GM18526 (cell line): ENCODE measurements at regions not wholly inside any gene's neighbourhood (a gene's known extent, or its start where the extent isn't known, plus 50 kb on each side); places are given as distances from the start of the nearest gene placed in this dataset.

ENCODE experiments used
- POLR2A ChIP-seq: IDR thresholded peaks from 3 replicates; pipeline ENCODE4 v1.6.1; 2011; ENCODE audit not compliant: insufficient read length; ENCODE audit errors: extremely low read depth

DNA sequence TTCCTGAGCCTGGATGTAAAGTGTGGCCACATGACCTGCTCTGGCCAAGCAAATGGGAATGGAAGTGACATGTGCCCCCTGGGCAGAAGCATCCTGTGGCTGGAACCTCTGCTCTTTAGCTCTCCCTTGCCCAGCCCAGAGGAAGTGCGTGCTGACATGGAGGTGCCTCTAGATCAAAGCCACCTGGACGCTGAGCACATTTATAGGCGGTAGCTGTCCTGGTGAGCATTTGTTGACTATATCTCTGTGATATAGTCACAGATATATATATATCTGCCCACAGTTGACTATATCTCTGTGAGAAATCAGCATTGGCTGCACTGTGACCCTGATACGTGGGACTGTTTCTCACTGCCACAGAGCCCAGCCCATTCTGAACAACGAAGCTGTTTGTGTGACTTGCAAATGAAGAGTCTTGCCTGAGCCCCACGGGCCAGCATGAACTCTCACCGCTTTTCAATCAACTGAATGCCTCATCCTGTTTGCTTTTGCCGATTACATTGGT, 118.8 kb downstream of the C16orf95 start:
- TF ChIP-seq POLR2A: no peak

DNA sequence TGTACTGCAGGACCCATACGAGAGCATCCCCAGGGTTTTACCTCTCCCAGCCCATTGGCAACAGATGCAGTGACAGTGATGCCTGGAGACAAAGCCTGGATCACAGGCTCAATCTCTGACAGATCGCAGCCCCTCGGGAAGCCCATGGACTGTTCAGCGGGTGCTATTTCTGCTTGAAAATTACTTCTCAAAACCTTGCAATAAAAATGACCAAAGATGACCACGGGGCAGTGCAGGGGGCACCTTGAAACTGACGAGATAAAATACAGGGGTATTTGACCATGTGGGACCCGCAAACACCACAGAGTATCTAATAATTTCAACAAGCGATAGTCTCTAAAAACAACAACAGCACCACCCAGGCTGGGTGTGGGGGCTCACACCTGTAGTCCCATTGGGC, 118.3 kb downstream of the C16orf95 start:
- TF ChIP-seq POLR2A: no peak

DNA sequence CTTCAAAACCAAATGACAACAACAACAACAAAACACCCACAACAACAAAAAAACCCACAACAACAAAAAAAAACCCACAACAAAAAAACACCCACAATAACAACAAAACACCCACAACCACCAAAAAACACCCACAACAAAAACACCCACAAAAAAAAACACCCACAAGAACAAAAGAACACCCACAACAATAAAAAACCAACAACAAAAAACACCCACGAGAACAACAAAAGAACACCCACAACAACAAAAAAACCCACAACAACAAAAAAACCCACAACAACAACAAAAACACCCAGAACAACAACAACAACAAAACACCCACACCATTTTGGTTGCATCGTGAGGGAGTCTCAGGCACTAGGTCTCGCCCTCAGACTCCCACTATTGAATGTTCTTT, 117.8 kb downstream of the C16orf95 start:
- no peak for TF ChIP-seq POLR2A

DNA sequence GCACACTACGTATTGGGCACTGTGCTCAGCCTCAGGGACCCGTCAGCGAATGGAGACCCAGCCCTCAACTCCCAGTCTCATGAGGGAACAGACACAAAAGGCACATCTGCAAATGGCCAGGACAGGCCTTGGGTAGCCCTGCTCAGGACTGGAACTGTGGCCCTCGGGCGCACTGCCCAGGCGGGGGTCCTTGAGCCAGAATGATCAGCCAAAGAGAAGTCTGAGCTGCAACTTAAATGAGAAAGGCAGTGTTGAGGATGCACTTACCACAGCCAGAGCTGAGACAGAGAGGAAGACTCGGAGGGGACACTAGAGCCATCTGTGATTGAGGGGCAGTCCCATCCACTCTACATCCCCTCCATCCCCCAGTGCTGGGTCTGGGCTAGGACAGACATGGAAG, 117.3 kb downstream of the C16orf95 start:
- TF ChIP-seq POLR2A: no peak

DNA sequence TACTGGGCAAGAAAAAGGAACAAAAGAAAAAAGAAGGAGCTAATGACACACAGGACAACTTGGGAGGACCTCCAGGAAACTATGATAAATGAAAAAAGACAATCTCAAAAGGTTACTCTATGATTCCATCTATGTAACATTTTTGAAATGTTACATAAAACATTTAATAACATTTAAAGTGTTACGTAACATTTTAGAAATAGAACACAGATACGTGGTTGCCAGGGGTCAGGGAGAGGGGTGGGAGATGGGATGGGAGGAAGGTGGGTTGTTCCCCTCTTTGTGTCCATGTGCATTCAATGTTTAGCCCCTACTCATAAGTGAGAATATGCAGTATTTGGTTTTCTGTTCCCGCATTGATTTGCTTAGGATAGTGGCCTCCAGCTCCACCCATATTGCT, 116.6 kb downstream of the C16orf95 start:
- no peak for TF ChIP-seq POLR2A

DNA sequence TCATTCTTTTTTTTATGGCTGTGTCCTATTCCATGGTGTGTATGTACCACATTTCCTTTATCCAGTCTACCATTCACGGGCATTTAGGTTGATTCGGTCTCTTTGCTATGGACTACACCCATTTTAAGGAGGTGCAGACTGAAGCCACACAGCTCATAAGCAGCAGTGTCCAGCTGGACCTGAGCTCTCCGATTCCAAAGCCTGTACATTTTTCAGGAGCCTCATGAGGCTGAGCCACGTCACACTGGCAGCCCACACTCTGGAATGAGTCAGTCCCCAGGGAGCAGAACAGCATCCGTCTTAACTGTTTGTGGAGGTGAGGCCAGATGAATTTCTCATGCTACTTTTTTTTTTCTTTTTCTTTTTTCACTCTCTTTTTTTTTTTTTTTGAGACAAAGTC, 116.1 kb downstream of the C16orf95 start:
- TF ChIP-seq POLR2A: no peak

DNA sequence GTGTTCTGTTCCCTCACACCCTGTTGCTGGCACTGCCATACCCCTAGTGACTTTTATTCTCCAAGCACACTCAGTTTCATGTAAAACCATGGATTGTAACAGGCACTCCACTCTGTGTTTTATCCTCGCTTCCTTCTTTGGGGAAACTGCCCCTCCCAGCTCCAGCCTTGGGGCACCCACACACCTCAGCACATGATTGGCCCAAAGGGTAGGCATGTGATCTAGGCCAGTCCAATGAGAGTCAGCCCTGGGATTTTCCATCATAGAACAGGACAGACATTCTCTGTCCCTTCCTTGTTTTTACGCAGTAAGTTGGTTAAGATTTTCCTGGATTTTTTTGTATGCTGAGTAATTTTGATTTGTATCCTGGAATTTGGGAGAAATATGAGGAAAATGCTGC, 115.4 kb downstream of the C16orf95 start:
- TF ChIP-seq POLR2A: no peak

DNA sequence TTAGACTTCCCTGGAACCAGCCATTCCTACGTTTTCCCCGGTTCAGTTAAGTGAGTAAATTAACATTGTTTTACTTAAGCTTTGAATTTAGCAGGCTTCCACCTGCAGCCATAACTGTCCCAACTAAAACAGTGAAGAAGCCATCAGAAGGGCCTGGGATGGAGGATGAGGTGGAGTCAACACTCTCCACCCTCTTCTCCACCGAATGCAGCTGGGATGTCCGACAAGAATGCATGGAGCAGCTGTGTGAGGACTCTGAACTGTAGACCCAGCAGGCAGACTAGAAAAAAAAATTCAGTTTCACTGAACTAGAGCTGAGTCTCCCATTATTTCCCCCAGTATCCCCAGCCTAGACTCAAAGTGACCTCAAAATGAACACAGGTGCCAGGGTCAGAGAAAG, 114.8 kb downstream of the C16orf95 start:
- no peak for TF ChIP-seq POLR2A

DNA sequence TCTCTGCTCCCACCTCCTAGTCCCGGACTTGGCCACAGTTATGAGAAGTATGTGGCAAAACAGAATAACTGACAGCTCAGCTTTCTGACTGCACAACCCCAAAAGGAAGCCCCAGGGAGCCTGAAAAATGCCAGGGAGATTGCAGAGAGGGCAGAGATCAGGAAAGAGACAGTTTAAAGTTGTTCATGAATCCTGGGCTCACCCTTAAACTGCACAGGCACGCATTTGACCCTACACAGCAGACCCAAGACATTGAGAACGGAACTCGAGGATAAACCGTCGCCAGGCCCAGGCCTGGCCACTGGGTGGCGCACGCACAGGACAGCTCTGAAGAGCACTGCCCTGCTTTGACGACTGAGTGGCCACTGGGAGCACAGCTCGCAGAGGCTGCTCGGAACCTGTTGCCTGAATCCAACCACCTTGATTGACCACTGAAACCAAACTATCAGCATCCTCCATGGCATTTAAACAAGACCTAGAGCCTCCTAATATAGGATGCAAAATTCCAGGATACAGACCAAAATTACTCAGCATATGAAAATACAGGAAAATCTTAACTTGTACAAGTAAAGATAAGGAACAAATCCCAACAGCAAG, 114.0 kb downstream of the C16orf95 start:
- no peak for TF ChIP-seq POLR2A

DNA sequence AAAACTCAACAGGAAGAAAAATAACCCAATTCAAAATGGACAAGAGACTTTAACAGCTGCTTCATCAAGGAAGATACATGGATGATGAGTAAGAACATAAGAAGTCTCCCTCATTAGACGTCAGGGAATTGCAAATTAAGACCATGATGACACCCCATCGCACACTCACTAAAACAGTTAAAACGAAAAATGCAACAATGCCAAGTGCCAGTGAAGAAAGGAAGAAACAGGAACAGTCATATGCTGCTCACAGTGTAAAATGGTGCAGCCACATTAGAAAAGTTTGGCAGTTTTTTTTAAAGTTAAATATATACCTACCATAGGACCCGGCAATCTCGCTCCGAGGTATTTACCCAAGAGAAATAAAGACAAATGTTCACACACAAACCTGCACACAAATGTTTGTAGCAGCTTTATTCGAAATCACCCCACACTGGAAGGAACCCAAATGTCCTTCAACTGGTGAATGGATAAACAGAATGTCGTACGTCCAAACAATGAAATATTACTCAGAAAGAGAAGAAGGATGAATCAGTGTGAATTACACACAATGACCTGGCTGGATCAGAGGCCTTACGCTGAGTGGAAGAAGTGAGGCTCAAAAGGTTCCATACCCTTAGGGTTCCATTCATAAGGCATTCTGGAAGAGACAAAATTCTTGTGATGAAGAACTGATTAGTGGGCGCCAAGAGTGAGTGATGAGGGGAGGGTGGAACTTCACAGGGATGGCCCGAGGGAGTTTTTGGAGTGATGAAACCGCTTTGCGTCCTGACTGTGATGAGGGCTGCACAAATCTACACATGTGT, 110.3 kb downstream of the C16orf95 start:
- TF ChIP-seq POLR2A: no peak

DNA sequence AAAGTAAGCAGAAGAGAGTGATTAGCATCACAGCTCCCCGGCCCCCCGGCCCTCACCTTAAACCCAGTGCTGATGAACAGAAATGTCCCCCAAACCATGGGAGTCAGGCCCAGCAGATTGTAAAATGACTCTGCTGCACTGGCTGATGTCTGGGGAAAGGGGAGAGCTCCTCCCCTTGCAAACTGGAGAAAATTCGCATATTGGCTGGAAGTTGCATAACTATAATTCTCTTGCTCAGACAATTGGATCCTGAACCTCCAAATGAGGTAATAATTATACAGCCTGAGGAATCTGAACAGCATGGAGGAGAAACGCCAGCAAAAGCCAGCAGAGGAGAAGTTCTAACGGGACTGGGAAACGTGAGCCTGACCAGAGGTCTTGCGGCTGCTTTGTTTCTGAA, 109.7 kb downstream of the C16orf95 start:
- TF ChIP-seq POLR2A: no peak

DNA sequence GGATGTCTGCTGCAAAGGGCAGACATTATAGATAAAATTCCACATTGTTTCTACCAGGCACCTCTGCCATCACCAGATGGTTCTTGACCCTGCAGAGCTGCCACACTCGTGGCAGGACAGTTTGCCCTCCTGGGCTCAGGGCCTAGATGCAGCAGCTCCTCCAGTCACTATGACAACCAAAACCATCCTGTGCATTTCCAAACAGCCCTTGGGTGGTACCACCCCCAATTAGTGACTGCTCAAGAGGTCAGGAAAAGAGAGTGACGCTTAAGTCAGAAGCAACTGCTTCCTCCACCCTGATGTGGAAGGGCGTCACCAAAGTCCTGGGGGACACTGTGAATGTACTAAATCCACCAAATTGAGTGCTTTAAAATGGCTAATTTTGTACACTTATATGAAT, 109.2 kb downstream of the C16orf95 start:
- TF ChIP-seq POLR2A: no peak

DNA sequence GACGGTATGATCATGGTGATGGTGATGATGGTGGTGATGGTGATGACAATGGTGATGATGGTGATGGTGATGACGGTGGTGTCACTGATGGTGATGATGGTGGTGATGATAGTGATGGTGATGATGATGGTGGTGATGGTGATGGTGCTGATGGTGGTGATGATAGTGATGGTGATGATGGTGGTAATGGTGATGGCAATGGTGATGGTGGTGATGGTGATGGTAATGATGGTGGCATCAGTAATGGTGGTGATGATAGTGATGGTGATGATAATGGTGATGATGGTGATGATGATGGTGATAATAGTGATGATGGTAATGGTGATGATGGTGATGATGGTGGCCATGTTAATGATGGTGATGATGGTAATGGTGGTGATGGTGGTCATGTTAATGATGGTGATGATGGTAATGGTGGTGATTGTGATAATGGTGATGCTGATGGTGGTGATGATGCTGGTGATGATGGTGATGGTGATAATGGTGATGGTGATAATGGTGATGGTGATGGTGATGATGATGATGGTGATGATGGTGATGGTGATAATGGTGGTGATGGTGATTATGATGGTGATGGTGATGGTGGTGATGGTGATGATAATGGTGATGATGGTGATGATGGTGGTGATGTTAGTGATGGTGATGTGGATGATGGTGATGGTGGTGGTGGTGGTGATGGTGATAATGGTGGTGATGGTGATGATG, 107.2 kb downstream of the C16orf95 start:
- no peak for TF ChIP-seq POLR2A

DNA sequence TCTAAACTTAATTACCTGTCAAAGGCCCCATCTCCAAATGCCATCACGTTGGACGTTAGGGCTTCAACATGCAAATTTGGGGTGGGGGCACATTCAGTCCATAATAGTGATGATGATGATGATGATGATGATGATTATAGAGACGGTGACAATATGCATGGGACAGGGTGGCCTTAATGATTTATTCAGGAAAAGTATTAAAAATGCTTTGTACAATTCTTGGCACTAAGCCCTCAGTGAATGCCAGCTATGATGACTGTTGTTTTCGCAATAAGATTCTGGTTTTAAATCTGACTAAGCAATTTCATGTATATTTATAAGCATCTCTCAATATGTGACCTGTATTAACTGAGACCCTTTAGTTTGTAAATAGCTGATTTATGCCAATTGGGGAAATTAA, 106.3 kb downstream of the C16orf95 start:
- no peak for TF ChIP-seq POLR2A

DNA sequence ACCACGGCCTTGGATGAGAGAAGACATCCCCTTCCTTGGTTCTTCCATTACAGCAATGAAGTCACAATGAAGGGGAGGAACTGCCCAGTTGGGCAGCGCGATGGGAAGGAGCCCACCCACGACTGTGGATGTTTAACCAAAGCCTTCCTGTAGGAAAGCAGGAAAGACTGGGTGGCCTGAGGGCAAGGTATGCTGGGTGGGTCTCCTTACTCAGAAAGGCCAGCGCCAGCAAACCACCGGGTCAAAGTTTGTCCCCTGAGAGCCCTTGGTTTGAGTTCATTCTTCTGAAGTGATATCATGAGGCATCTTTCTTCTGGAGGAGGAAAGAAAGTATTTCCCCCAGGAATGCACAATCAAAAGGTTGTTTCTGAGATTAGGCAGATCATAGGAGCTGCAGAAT, 105.2 kb downstream of the C16orf95 start:
- TF ChIP-seq POLR2A: no peak

DNA sequence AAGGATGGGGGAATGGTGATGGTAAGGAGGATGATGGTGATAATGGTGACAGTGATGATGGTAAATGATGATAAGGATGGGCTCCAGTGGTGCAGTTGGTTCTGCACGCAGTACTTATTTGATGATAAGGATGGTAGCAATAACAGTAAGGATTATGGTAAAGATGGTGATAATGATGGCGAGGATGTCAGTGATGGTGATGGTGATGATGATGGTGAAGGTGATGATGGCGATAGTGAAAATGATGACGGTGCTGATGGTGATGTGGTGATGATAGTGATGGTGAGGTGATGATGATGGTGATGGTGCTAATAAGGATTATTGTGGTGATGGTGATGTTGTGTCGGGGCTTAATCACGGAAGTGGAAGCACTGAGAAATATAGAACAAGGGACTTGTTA, 103.7 kb downstream of the C16orf95 start:
- TF ChIP-seq POLR2A: no peak
